ENCODE measurements at regions not wholly inside any gene's neighbourhood (a gene's known extent, or its start where the extent isn't known, plus 50 kb on each side); places are given as distances from the start of the nearest gene placed in this dataset.

- H3K4me1 ChIP-seq (ENCODE audit: control insufficient read depth, insufficient read depth, low read length): no peaks in the 10 kb centered on the region
- H3K4me2 ChIP-seq (ENCODE audit: low read length): no peak overlapping the region
- H3K4me3 ChIP-seq (ENCODE audit: low read length): no peak overlapping the region
- no peaks in the 10 kb centered on the region for H3K36me3 ChIP-seq (ENCODE audit: insufficient read depth, low read length)
- no peaks in the 10 kb centered on the region for H3K27me3 ChIP-seq (ENCODE audit: control insufficient read depth, insufficient read depth, low read length)
- H3K9ac ChIP-seq (ENCODE audit: low read depth, low read length): no peak overlapping the region
- no peaks in the 10 kb centered on the region for H3K9me3 ChIP-seq (replicated peaks; ENCODE audit: low read length)
Measured at GRCh38 chr1:238319957-238320356, 429.2 kb upstream of the ZP4 start.

- no peaks in the 10 kb centered on the region for H3K27me3 ChIP-seq (ENCODE audit: control insufficient read depth, insufficient read depth, low read length)
- H3K36me3 ChIP-seq (ENCODE audit: insufficient read depth, low read length): no peaks in the 10 kb centered on the region
- H3K9me3 ChIP-seq (replicated peaks; ENCODE audit: low read length): no peaks in the 10 kb centered on the region
- no peak overlapping the region for H3K9ac ChIP-seq (ENCODE audit: low read depth, low read length)
- no peak overlapping the region for H3K4me3 ChIP-seq (ENCODE audit: low read length)
- no peak overlapping the region for H3K4me2 ChIP-seq (ENCODE audit: low read length)
- H3K4me1 ChIP-seq (ENCODE audit: control insufficient read depth, insufficient read depth, low read length): no peaks in the 10 kb centered on the region
Measured at GRCh38 chr1:238318294-238319110, 427.8 kb upstream of the ZP4 start.

GRCh38 chr1:238312969-238313368, 422.2 kb upstream of the ZP4 start:
- Histone ChIP-seq H3K9me3 (replicated peaks; ENCODE audit: low read length) (peaks cover 3% of the 10 kb centered on the region), H3K9ac (ENCODE audit: low read depth, low read length) (no peak overlapping the region), H3K4me1 (ENCODE audit: control insufficient read depth, insufficient read depth, low read length) (no peaks in the 10 kb centered on the region), H3K27me3 (ENCODE audit: control insufficient read depth, insufficient read depth, low read length) (no peaks in the 10 kb centered on the region), H3K4me2 (ENCODE audit: low read length) (no peak overlapping the region), H3K36me3 (ENCODE audit: insufficient read depth, low read length) (no peaks in the 10 kb centered on the region), H3K4me3 (ENCODE audit: low read length) (no peak overlapping the region)

- H3K36me3 ChIP-seq (ENCODE audit: insufficient read depth, low read length): no peaks in the 10 kb centered on the region
- H3K4me2 ChIP-seq (ENCODE audit: low read length): no peak overlapping the region
- H3K9me3 ChIP-seq (replicated peaks; ENCODE audit: low read length): peaks cover 6% of the 10 kb centered on the region
- H3K4me3 ChIP-seq (ENCODE audit: low read length): no peak overlapping the region
- H3K27me3 ChIP-seq (ENCODE audit: control insufficient read depth, insufficient read depth, low read length): no peaks in the 10 kb centered on the region
- no peak overlapping the region for H3K9ac ChIP-seq (ENCODE audit: low read depth, low read length)
- no peaks in the 10 kb centered on the region for H3K4me1 ChIP-seq (ENCODE audit: control insufficient read depth, insufficient read depth, low read length)
Measured at GRCh38 chr1:238306411-238306810, 415.7 kb upstream of the ZP4 start.

GRCh38 chr1:238302646-238303045, 411.9 kb upstream of the ZP4 start:
- peaks cover 5% of the 10 kb centered on the region for H3K9me3 ChIP-seq (replicated peaks; ENCODE audit: low read length)
- no peaks in the 10 kb centered on the region for H3K4me1 ChIP-seq (ENCODE audit: control insufficient read depth, insufficient read depth, low read length)

GRCh38 chr1:238296371-238296770, 405.6 kb upstream of the ZP4 start:
- Histone ChIP-seq H3K4me1 (ENCODE audit: control insufficient read depth, insufficient read depth, low read length) (no peaks in the 10 kb centered on the region), H3K36me3 (ENCODE audit: insufficient read depth, low read length) (no peaks in the 10 kb centered on the region), H3K27me3 (ENCODE audit: control insufficient read depth, insufficient read depth, low read length) (no peaks in the 10 kb centered on the region), H3K9me3 (replicated peaks; ENCODE audit: low read length) (peaks cover 2% of the 10 kb centered on the region), H3K4me3 (ENCODE audit: low read length) (no peak overlapping the region), H3K4me2 (ENCODE audit: low read length) (no peak overlapping the region), H3K9ac (ENCODE audit: low read depth, low read length) (no peak overlapping the region)

More at GRCh38 chr1:238302646-238303045, 411.9 kb upstream of the ZP4 start:
- no peak overlapping the region for H3K4me2 ChIP-seq (ENCODE audit: low read length)
- no peaks in the 10 kb centered on the region for H3K36me3 ChIP-seq (ENCODE audit: insufficient read depth, low read length)
- H3K4me3 ChIP-seq (ENCODE audit: low read length): no peak overlapping the region
- no peaks in the 10 kb centered on the region for H3K27me3 ChIP-seq (ENCODE audit: control insufficient read depth, insufficient read depth, low read length)
- H3K9ac ChIP-seq (ENCODE audit: low read depth, low read length): no peak overlapping the region

- no peak overlapping the region for H3K4me2 ChIP-seq (ENCODE audit: low read length)
- H3K4me1 ChIP-seq (ENCODE audit: control insufficient read depth, insufficient read depth, low read length): no peaks in the 10 kb centered on the region
- no peaks in the 10 kb centered on the region for H3K36me3 ChIP-seq (ENCODE audit: insufficient read depth, low read length)
- H3K9ac ChIP-seq (ENCODE audit: low read depth, low read length): no peak overlapping the region
- H3K9me3 ChIP-seq (replicated peaks; ENCODE audit: low read length): no peaks in the 10 kb centered on the region
- H3K27me3 ChIP-seq (ENCODE audit: control insufficient read depth, insufficient read depth, low read length): no peaks in the 10 kb centered on the region
- H3K4me3 ChIP-seq (ENCODE audit: low read length): no peak overlapping the region
Measured at GRCh38 chr1:238293075-238293474, 402.4 kb upstream of the ZP4 start.

GRCh38 chr1:238281418-238281817, 390.7 kb upstream of the ZP4 start:
- Histone ChIP-seq H3K9me3 (replicated peaks; ENCODE audit: low read length) (peaks cover 3% of the 10 kb centered on the region), H3K9ac (ENCODE audit: low read depth, low read length) (no peak overlapping the region)

GRCh38 chr1:238279694-238280380, 389.1 kb upstream of the ZP4 start:
- Histone ChIP-seq H3K27me3 (ENCODE audit: control insufficient read depth, insufficient read depth, low read length) (no peaks in the 10 kb centered on the region), H3K4me2 (ENCODE audit: low read length) (no peak overlapping the region), H3K4me3 (ENCODE audit: low read length) (no peak overlapping the region), H3K9ac (ENCODE audit: low read depth, low read length) (no peak overlapping the region), H3K9me3 (replicated peaks; ENCODE audit: low read length) (peaks cover 10% of the 10 kb centered on the region), H3K36me3 (ENCODE audit: insufficient read depth, low read length) (no peaks in the 10 kb centered on the region), H3K4me1 (ENCODE audit: control insufficient read depth, insufficient read depth, low read length) (no peaks in the 10 kb centered on the region)

More at GRCh38 chr1:238281418-238281817, 390.7 kb upstream of the ZP4 start:
- Histone ChIP-seq H3K4me2 (ENCODE audit: low read length) (no peak overlapping the region), H3K36me3 (ENCODE audit: insufficient read depth, low read length) (no peaks in the 10 kb centered on the region), H3K4me3 (ENCODE audit: low read length) (no peak overlapping the region), H3K4me1 (ENCODE audit: control insufficient read depth, insufficient read depth, low read length) (no peaks in the 10 kb centered on the region), H3K27me3 (ENCODE audit: control insufficient read depth, insufficient read depth, low read length) (no peaks in the 10 kb centered on the region)

- Histone ChIP-seq H3K4me1 (ENCODE audit: control insufficient read depth, insufficient read depth, low read length) (no peaks in the 10 kb centered on the region), H3K27me3 (ENCODE audit: control insufficient read depth, insufficient read depth, low read length) (no peaks in the 10 kb centered on the region), H3K4me3 (ENCODE audit: low read length) (no peak overlapping the region), H3K4me2 (ENCODE audit: low read length) (no peak overlapping the region), H3K36me3 (ENCODE audit: insufficient read depth, low read length) (no peaks in the 10 kb centered on the region), H3K9me3 (replicated peaks; ENCODE audit: low read length) (peaks cover 11% of the 10 kb centered on the region), H3K9ac (ENCODE audit: low read depth, low read length) (no peak overlapping the region)
Measured at GRCh38 chr1:238272145-238272544, 381.4 kb upstream of the ZP4 start.

- H3K9me3 ChIP-seq (replicated peaks; ENCODE audit: low read length): no peaks in the 10 kb centered on the region
- no peak overlapping the region for H3K4me2 ChIP-seq (ENCODE audit: low read length)
- H3K4me3 ChIP-seq (ENCODE audit: low read length): no peak overlapping the region
- no peaks in the 10 kb centered on the region for H3K4me1 ChIP-seq (ENCODE audit: control insufficient read depth, insufficient read depth, low read length)
- H3K27me3 ChIP-seq (ENCODE audit: control insufficient read depth, insufficient read depth, low read length): no peaks in the 10 kb centered on the region
- H3K9ac ChIP-seq (ENCODE audit: low read depth, low read length): no peak overlapping the region
- no peaks in the 10 kb centered on the region for H3K36me3 ChIP-seq (ENCODE audit: insufficient read depth, low read length)
Measured at GRCh38 chr1:238265866-238266265, 375.1 kb upstream of the ZP4 start.

GRCh38 chr1:238264951-238265350, 374.2 kb upstream of the ZP4 start:
- Histone ChIP-seq H3K4me1 (ENCODE audit: control insufficient read depth, insufficient read depth, low read length) (no peaks in the 10 kb centered on the region), H3K27me3 (ENCODE audit: control insufficient read depth, insufficient read depth, low read length) (no peaks in the 10 kb centered on the region), H3K9me3 (replicated peaks; ENCODE audit: low read length) (no peaks in the 10 kb centered on the region), H3K36me3 (ENCODE audit: insufficient read depth, low read length) (no peaks in the 10 kb centered on the region), H3K4me3 (ENCODE audit: low read length) (no peak overlapping the region), H3K4me2 (ENCODE audit: low read length) (no peak overlapping the region), H3K9ac (ENCODE audit: low read depth, low read length) (no peak overlapping the region)
